ENCODE measurements at regions not wholly inside any gene's neighbourhood (a gene's known extent, or its start where the extent isn't known, plus 50 kb on each side); places are given as distances from the start of the nearest gene placed in this dataset.
"Not testable (repeated sequence)": the region's sequence is repeated elsewhere in the genome, so short reads cannot be mapped to it uniquely, and the experiment has no call there.

DNA sequence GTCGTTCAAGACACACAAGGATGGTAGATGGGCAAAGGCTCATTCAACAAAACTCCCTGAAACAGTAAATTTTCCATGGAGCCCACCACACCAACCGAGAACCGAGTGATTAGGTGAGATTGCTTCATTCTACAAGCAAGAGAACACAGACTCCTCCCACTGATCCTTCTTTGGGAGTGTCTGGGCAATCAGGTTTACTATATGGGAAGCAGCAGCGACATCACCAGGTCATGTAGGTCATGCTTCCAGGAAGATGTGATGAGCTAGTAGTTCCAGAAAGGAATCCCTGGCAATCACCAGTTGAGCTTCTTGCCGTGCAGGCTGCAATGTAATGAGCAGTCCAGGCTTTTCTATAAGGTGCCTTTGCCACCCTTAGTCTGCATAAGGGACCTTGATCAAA, 152.8 kb upstream of the NUDT10 start:
- H3K4ac ChIP-seq (ENCODE audit: low read depth, low read length); H3K14ac ChIP-seq (ENCODE audit: insufficient read depth, low read length); H4K8ac ChIP-seq (replicated peaks; ENCODE audit: insufficient read length, low read depth, low read length); H3K9ac ChIP-seq (ENCODE audit: extremely low read depth, insufficient read length, low read length); H3K23me2 ChIP-seq (ENCODE audit: insufficient read length, low read depth, low read length, poor library complexity, severe bottlenecking); H3K79me1 ChIP-seq (ENCODE audit: insufficient read depth, low read depth, low read length, poor library complexity, severe bottlenecking); H2AFZ ChIP-seq (ENCODE audit: low read length); H3K27me3 Mint-ChIP-seq (ENCODE audit: low read depth); H2BK120ac ChIP-seq (ENCODE audit: low read depth, low read length, poor library complexity, severe bottlenecking); H3K27ac Mint-ChIP-seq; H3K27ac ChIP-seq (ENCODE audit: insufficient read length, low read depth, low read length); H4K20me1 ChIP-seq (ENCODE audit: control insufficient read depth, insufficient read depth, insufficient read length); H3K4me3 Mint-ChIP-seq; H2BK5ac ChIP-seq (ENCODE audit: insufficient read length, low read length); H2BK12ac ChIP-seq (ENCODE audit: insufficient read length, low read depth, low read length); H4K5ac ChIP-seq (ENCODE audit: insufficient read length, low read depth, low read length); H3T11ph ChIP-seq (ENCODE audit: low read length); H3K36me3 Mint-ChIP-seq (ENCODE audit: insufficient read depth in 1 of 3, low read depth in 3 of 3); H3K4me1 ChIP-seq (ENCODE audit: insufficient read depth, low read length); H2BK20ac ChIP-seq (ENCODE audit: low read depth, low read length, poor library complexity, severe bottlenecking); DNase-seq; H3K27me3 ChIP-seq (ENCODE audit: insufficient read depth, low read length); H2BK15ac ChIP-seq (ENCODE audit: low read depth, low read length); H3K18ac ChIP-seq (ENCODE audit: insufficient read length, low read depth, low read length); H3K4me2 ChIP-seq (ENCODE audit: insufficient read depth, insufficient read length, low read length); H4K91ac ChIP-seq (ENCODE audit: insufficient read length, low read depth, low read length); H3K4me1 Mint-ChIP-seq; H3K56ac ChIP-seq (ENCODE audit: insufficient read length, low read depth, low read length); H3K79me2 ChIP-seq (ENCODE audit: insufficient read depth, low read length); H2AK5ac ChIP-seq (ENCODE audit: insufficient read length, low read length); H3K23ac ChIP-seq (ENCODE audit: insufficient read length, low read depth, low read length): not testable (repeated sequence)
- peaks cover 23% of the 10 kb centered on the region for H3K9me3 ChIP-seq (ENCODE audit: control insufficient read depth, low read depth, low read length)
- H3K9me3 Mint-ChIP-seq = peaks cover 61 to 70% of the 10 kb centered on the region in 2 experiments
- WGBS (ENCODE audit: extremely low coverage, insufficient read length, low lambda C conversion rate) = no CpG with 5 or more reads among the region's 5 CpGs
